Left ventricle myocardium inferior (tissue), 1 donor: ENCODE measurements at regions not wholly inside any gene's neighbourhood (a gene's known extent, or its start where the extent isn't known, plus 50 kb on each side); places are given as distances from the start of the nearest gene placed in this dataset.
"Not testable (repeated sequence)": the region's sequence is repeated elsewhere in the genome, so short reads cannot be mapped to it uniquely, and the experiment has no call there.

Source experiments
- DNase-seq: peaks from one replicate; pipeline ENCODE4 v3.0.0-alpha.2; 2020
- H3K27ac ChIP-seq: fragments of 200-600 bp; replicated peaks from 2 replicates; pipeline ENCODE4 v1.8.0; 2021
- H3K27me3 ChIP-seq: fragments of 200-600 bp; 2 replicates; pipeline ENCODE4 v1.8.0; 2021; ENCODE audit warnings: low read depth
- H3K36me3 ChIP-seq: fragments of 200-600 bp; 2 replicates; pipeline ENCODE4 v1.8.0; 2021
- H3K4me1 ChIP-seq: fragments of 200-600 bp; 2 replicates; pipeline ENCODE4 v1.8.0; 2021
- H3K4me3 ChIP-seq: fragments of 200-600 bp; 2 replicates; pipeline ENCODE4 v1.8.0; 2021; ENCODE audit warnings: mild to moderate bottlenecking, moderate library complexity
- H3K9me3 ChIP-seq: fragments of 200-600 bp; replicated peaks from 2 replicates; pipeline ENCODE4 v1.8.0; 2021
- CTCF ChIP-seq: fragments of 200-600 bp; IDR thresholded peaks from 2 replicates; pipeline ENCODE4 v1.8.0; 2021; ENCODE audit warnings: antibody characterized with exemption, mild to moderate bottlenecking, borderline replicate concordance
- intact Hi-C: fragments of 100-400 bp; cut with micrococcal nuclease; formaldehyde crosslinking; loops from one replicate; pipeline ENCODE4 v1.11.0; 2022
- donor health status: DM: no; HTN: yes; CAD: no; lungs with severe emphysema.

GRCh38 chr5:26390608-26391007 lies 647.8 kb downstream of the CDH9 start:
- no peak for DNase-seq
- no peaks in the 10 kb centered on the region for H3K4me1 ChIP-seq
- intact Hi-C loops = no loop called here
- H3K36me3 ChIP-seq = no peaks in the 10 kb centered on the region
- TF ChIP-seq CTCF = no peak
- H3K9me3 ChIP-seq = peaks cover 7% of the 10 kb centered on the region
- H3K27me3 ChIP-seq = no peaks in the 10 kb centered on the region
- H3K4me3 ChIP-seq = no peak overlapping the region
- no peak overlapping the region for H3K27ac ChIP-seq

- Histone ChIP-seq H3K9me3 (no peaks in the 10 kb centered on the region), H3K4me1 (no peaks in the 10 kb centered on the region), H3K27ac (peak overlapping the region; percentile 9), H3K27me3 (no peaks in the 10 kb centered on the region), H3K36me3 (no peaks in the 10 kb centered on the region), H3K4me3 (no peak overlapping the region)
- intact Hi-C loops = no loop called here
- TF ChIP-seq CTCF = no peak
- DNase-seq = no peak
Measured at GRCh38 chr5:26388976-26389375, 649.4 kb downstream of the CDH9 start.

DNA sequence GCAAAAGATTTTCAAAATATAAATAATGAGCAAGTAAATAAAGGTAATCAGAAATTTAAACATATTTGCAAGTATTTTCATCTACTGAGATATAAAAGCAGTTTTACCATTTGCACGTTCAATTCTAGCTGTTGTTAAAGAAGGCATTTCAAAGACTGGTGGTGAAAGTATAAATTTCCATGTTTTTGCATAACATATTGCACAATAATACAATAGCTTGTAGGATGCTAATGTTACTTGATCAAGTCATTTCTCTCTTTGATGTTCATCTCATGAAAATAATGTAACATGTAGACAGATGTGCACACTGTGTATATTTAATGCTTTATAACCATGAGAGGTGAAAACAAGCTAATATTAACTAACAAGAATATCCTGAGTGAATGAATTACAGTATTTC lies 651.9 kb downstream of the CDH9 start:
- intact Hi-C loops = no loop called here
- no peak for TF ChIP-seq CTCF
- H3K27me3 ChIP-seq = no peaks in the 10 kb centered on the region
- DNase-seq = no peak
- no peak overlapping the region for H3K4me3 ChIP-seq
- H3K9me3 ChIP-seq = no peaks in the 10 kb centered on the region
- H3K4me1 ChIP-seq = no peaks in the 10 kb centered on the region
- no peak overlapping the region for H3K27ac ChIP-seq
- no peaks in the 10 kb centered on the region for H3K36me3 ChIP-seq

DNA sequence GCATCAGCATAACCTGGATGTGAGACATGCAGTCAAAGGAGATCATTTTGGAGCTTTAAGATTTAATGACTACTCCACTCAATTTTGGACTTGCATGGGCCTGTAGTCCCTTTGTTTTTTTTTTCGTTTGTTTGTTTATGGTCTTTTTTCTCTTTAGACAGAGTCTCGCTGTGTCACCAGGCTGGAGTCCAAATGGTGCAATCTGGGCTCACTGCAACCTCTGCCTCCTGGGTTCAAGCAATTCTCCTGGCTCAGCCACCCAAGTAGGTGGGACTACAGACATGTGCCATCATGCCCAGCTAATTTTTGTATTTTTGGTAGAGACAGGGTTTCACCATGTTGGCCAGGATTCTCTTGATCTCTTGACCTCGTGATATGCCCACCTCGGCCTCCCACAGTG lies 673.8 kb downstream of the CDH9 start:
- H3K4me1 ChIP-seq, H3K27ac ChIP-seq, H3K27me3 ChIP-seq, H3K4me3 ChIP-seq, intact Hi-C loops, H3K36me3 ChIP-seq, DNase-seq: not testable (repeated sequence)
- H3K9me3 ChIP-seq = peaks cover 57% of the 10 kb centered on the region

DNA sequence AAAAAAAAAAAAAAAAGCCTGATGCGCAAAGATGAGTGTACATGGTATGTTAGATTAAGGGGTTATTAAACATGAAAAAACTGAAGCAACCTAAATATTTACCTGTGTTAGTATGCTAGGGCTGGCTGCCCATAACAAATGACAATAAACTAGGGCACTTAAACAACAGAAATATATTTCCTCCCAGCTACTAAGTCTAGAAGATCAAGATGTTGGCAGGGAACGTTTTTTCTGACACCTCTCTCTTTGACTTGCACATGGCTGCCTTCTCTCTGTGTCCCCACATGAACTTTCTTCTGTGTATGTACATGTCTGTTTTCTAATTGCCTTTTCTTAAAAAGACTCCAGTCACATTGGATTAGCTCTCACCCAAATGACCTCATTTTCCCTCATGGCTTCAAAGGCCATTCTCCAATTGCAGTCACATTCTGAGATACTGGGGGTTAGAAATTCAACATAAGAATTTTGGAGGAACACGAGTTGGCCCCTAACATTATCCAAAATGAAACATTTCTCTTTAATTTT lies 694.5 kb downstream of the CDH9 start:
- peaks cover 10% of the 10 kb centered on the region for H3K9me3 ChIP-seq
- intact Hi-C loops = no loop called here
- no peaks in the 10 kb centered on the region for H3K36me3 ChIP-seq
- DNase-seq = no peak
- no peak overlapping the region for H3K4me3 ChIP-seq
- H3K27ac ChIP-seq = no peak overlapping the region
- H3K4me1 ChIP-seq = no peaks in the 10 kb centered on the region
- H3K27me3 ChIP-seq = no peaks in the 10 kb centered on the region
- no peak for TF ChIP-seq CTCF

DNA sequence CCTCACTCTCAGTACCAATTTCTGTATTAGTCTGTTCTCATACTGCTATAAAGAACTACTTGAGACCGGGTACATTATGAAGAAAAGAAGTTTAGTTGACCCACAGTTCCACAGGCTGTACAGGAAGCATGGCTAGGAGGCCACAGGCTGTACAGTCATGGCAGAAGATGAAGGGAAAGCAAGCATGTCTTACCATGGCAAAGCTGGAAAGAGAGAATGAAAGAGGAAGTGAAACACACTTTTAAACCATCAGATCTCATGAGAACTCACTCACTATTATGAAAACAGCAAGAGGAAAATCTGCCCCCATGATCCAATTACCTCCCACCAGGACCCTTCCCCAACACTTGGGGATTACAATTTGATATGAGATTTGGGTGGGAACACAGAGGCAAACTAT lies 698.8 kb downstream of the CDH9 start:
- no peaks in the 10 kb centered on the region for H3K27me3 ChIP-seq
- no peak overlapping the region for H3K27ac ChIP-seq
- DNase-seq = no peak
- H3K36me3 ChIP-seq = no peaks in the 10 kb centered on the region
- H3K4me1 ChIP-seq = no peaks in the 10 kb centered on the region
- H3K4me3 ChIP-seq = no peak overlapping the region
- TF ChIP-seq CTCF = no peak
- H3K9me3 ChIP-seq = peaks cover 15% of the 10 kb centered on the region
- intact Hi-C loops = no loop called here
